Epithelial cell of prostate (primary cell): ENCODE measurements at regions not wholly inside any gene's neighbourhood (a gene's known extent, or its start where the extent isn't known, plus 50 kb on each side); places are given as distances from the start of the nearest gene placed in this dataset.

ENCODE experiments used
- DNase-seq: peaks from one replicate; pipeline ENCODE4 v3.0.0-alpha.2; 2011; ENCODE audit warnings: low read depth, low spot score
- H3K27ac ChIP-seq: fragments of 450-650 bp; 2 replicates; pipeline ENCODE4 v1.5.1; 2017; ENCODE audit warnings: mild to moderate bottlenecking

DNA sequence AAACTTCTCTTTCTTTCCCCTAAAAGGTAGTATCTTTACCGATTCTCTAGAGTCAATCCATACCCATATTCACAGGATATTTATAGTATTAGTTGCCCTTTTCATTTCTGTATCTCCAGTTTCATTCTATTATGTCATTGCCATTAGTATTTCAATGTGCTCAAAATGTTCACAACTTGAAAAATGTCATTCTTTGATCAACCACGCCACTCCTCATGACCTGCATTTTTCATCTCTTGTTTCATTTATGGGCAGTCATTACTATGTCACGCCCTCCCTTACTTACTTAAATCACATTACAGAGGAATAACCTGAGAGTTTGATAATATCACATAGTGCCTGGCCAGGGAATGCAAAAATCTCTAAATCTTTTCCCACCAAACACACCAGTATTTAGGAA lies 427.3 kb upstream of the GJE1 start:
- no peak overlapping the region for H3K27ac ChIP-seq
- DNase-seq: no peak

DNA sequence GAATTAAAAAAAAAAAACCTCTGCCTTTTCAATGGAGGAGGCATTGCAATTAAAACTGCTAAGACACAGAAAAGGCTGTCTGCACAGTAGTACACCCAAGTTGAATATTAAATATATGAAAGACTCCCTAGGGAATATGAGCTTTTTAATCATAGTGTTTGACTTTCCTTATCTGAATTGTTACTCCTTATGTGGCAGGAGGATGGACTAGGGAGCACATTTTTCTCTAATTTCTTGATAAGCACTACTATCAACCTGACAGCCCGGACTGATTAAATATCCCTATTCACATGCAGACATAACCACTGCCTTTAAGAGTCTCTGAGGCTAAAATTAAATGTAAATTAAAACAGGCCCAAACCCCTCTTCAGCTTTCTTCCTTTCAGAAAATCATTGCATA lies 428.6 kb upstream of the GJE1 start:
- no peak for DNase-seq
- H3K27ac ChIP-seq: no peak overlapping the region

DNA sequence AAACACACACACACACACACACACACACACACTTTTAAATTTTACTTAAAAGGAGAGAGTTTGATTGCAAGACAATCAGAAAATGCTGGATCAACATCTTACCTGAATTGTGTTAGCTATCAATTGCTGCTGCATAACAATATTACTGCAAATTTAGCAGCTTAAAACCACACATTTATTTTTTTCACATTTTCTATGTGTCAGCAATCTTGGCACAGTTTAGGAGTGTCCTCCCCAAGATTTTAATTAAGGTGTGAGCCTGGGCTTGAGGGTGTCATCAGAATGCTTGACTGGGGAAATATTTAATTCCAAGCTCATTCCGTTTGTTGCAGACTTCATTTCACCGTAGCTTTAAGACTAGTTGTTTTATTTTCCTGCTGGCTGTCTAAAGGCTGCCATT lies 431.0 kb upstream of the GJE1 start:
- no peak for DNase-seq
- no peak overlapping the region for H3K27ac ChIP-seq

DNA sequence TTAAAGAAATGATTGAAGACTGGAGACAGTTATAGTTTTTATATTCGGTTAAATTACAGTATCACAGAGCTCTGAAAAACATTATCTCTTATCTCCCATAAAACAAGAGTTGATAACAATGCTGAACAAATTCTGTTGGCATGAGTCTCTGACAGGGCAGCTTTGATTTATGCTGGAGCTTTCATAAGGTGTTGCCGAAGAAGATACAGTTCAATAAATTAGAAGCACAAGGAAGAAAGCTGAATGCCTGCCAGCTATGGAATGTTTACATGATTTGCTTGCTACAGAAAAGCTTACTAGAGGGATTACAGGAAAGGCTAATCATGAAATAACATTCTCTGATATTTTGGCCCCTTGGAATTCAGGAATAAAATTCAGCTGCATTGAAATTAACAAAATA lies 431.9 kb upstream of the GJE1 start:
- DNase-seq: no peak
- no peak overlapping the region for H3K27ac ChIP-seq

DNA sequence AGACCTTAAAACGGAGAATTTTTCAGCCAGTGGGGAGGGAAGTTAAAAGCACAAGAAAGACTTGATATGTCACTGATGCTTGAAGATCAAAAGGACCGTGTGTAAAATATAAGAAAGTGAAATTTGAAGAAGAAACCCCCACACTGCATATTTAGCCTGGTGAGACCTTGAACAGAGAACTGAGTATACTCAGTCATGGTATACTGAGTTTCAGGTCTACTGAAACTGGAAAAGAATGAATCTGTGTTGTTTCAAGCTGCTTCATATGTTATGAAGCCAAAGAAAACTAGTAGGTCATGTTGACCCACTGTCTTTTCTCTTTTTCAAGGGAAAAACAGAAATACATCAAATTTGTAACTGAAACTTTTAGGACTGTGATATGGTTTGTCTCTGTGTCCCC lies 443.8 kb upstream of the GJE1 start:
- H3K27ac ChIP-seq: no peak overlapping the region

DNA sequence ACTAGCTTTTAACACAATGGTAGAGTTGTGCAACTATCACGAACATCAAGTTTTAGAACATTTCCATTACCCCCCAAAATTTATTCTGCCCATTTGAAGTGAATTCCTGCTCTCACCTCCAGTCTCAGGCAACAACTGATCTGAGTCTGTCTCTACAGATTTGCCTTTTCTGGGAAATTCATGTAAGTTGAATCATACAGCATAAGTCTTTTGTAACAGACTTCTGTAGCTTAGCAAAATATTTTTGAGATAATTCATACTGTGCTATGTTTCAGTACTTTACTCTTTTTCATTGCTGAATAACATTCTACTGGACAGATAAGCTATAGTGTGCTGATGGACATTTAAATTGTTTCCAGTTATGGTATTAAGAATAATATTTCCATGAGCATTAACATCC lies 447.3 kb upstream of the GJE1 start:
- H3K27ac ChIP-seq: no peak overlapping the region
- no peak for DNase-seq

More for the DNA sequence above, 443.8 kb upstream of the GJE1 start:
- no peak for DNase-seq

DNA sequence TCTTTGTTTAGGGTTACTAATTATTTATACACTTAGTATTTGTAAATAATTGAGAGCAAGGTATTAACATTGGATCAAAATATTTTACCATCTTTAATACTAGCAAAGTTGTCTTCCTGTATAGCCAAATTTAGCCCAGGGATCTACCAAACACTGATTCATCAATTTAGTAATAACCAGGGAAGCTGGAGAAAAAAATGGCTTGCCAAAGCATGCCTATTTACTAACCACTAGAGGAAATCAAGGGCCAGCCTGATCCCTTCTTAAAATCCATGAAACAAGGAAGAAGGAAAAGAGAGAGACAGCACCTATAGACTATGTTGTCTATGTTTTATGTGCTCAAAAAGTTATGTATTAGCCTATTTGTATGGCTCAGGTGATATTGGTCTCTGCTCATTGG lies 450.3 kb upstream of the GJE1 start:
- no peak for DNase-seq
- H3K27ac ChIP-seq: no peak overlapping the region

DNA sequence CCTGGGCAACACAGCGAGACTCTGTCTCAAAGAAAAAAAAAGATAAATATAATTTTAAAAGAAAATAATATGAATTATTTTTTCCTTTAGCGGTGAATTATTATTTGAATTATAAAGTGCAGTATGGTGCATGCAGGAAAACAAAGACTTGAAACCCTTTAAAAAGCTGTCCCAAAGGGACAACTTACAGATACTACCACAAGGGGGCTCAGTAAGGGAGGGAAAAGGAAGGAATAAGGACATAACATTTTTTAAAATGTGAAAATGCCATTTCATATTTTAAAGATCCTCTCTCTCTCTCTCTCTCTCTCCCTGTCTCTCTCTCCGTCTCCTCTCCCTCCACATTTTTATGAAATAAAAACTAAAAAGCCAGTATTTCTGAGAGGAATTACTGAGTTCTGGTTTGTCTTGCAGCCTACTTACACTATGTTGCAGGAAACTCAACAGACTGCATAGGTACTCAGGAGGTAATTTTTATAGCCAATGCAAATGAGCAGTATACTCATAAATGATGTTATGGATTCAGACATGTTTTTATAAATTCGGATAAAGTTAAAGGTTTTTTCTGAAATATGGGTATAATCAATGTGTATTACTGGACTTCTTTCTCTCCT lies 455.0 kb upstream of the GJE1 start:
- no peak overlapping the region for H3K27ac ChIP-seq
- DNase-seq: no peak

DNA sequence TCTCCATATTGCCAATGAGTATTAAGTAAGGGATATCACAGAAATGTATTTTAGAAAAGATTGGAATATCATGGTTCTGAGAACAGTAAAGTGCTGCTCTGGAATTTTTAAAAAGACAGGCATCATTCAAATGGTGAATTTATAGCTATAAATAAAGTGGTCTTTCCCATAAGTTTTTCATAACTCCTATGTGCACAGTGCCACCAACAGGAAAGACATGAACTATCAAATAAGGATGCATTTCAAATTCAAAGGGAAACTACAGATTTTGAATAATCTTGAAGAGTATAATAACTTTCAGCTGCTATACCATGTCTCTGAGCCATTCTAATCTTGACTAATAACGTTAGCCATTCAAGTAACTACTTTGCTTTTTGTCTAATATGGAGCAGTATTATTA lies 456.8 kb upstream of the GJE1 start:
- no peak for DNase-seq
- H3K27ac ChIP-seq: no peak overlapping the region

DNA sequence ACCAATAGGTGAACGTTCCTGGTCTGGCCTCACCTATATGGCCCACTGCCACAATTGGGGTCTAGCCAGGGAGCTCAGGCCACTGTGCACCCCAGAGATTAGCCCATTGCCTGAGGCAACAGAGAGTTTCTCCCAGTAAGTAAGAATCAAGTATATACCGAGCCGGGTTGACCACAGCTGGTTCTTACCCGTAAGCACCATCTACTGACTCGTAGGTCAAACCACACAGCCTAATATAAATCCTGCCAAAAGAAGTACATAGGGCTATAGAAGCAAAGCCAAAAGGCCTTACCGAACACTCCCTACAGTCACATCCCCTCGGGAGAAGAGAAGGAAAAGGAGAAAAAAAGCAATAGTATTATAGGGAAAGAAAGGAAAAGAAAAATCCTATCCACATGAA lies 463.6 kb upstream of the GJE1 start:
- H3K27ac ChIP-seq: no peak overlapping the region
- DNase-seq: no peak

DNA sequence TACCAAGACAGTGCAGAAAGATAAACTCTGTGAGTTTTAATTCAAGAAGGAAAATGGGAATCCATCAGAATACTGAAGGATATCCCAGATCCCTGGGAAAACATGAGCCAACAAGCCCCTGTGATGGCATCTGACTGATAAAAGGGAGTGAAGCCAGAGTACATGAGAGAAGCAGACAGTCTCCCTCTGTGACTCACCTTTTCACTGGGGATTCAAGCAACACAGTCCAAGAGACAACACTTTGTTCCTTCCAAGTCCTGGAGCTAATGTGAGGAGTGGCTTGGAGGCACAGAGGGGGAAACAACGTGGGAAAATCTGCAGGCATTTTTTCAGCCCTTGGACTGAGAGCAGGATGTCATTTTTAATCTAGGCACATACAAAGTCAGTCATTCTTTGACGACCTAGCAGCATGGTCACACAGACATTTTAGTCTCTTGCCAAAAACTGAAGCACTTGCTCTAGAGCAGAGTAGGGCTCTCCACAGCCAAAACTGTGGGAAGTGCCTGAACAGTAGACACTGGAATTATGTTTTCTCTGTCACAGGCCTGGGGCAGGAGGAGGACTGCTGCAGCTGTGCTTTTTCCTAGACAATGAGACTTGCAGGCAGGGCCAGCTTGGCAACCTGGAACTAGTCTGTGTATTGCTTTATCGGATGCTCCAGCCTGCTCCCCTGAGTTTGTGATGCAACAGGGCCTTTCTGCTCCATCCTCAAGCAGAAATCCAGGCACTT lies 465.0 kb upstream of the GJE1 start:
- H3K27ac ChIP-seq: peak overlapping the region; percentile 14
- peak; percentile 24 for DNase-seq

DNA sequence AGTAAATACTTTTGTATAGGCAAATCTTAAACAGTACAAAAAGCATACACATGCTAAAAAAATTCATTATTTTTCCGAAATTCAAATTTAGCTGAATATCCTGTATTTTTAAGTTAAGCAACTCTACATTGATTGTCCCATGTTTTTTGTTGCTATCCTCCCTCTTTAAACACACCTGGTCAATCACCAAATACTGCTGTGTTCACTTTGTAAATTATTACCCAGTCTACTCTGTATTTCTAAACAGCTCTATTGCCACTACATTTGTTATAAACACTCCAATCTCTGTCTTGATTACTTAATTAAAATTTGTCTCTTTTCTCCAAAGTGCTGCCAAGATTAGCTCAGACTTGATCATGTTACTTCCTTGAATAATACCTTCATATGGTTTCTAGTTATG lies 466.5 kb upstream of the GJE1 start:
- DNase-seq: no peak
- H3K27ac ChIP-seq: no peak overlapping the region

DNA sequence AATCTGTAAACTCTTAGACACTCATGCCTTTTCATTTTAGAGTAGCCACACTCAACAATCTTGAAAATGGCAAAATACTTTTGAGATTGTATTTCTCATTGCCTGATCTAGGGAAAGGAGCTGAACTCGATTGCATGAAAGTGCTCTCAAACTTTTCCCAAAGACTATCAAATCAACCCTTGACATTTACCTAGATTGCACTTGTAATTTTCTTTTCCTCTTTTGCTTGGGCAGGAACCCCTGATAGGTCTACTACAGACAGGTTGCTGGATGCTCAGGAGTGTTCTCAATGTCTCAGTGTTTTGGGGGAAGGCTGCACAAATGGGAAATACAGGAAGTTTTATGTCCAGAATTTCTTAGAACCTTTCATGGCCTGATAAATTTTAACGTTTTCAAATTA lies 468.0 kb upstream of the GJE1 start:
- DNase-seq: no peak

DNA sequence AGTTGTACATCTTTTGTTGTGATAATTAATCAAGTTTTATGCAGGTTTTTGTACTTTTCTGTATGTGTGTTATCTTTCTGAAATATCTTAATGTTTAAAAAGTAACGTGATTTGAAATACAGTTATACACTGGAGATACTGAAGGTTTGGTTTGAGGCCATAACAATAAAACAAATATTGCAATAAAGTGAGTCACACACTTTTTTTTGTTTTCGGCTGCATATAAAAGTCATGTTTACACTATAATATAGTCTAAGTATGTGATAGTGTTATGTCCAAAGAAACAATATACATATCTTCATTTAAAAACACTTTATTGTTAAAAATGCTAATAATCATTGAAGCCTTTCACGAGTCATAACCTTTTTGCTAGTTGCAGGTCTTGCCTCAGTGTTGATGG lies 473.1 kb upstream of the GJE1 start:
- H3K27ac ChIP-seq: no peak overlapping the region
- no peak for DNase-seq

More for the DNA sequence above, 468.0 kb upstream of the GJE1 start:
- no peak overlapping the region for H3K27ac ChIP-seq

DNA sequence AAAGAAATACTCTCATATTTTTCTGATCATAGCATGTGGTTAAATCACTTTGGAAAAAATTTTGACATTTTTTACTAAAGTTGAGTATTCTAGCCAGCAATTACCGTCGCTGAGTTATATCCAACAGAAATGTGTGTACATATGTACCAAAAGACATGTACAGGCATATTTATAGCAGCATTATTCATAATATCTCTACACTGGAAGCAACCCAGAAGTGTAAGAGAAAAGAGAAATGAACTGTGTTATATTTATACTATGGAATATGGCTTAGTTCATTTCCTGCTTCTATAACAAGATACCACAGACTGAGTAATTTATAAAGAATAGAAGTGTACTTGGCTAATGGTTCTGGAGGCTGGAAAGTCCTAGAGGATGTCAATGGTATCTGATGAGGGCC lies 474.0 kb upstream of the GJE1 start:
- H3K27ac ChIP-seq: no peak overlapping the region
- DNase-seq: no peak

DNA sequence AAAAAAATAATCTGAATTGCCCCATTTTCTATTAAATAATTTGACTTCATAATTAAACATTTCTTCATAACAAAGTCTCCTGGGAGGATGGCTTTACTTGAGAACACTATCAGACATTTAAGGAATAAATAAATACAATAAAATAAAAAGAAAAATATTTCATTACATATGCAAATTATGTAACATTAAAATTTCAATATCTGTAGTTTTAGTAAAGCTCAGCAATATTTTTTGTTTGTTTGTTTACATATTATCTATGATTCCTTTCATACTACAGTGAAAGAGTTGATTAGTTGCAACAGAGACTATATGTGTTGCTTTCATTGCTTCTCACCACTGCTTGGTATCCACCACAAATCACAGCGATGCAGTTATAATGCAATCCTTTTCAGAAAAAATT lies 474.9 kb upstream of the GJE1 start:
- no peak for DNase-seq
- no peak overlapping the region for H3K27ac ChIP-seq

DNA sequence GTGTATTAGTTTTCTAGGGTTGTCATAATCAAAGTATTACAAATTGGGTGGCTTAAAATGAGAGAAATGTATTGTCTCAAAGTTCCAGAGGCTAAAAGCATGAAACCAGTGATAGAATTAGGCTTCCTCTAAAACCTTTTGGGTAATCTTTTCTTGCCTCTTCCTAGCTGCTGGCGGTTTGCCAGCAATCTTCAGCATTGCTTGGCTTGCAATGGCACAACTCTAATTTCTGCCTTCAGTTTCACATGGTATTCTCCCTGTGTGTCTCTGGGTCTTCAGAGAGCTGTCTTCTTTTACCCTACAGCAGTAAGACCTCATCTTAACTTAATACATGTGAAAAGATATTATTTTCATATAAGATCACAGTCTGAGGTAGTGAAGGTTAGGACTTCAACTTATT lies 479.1 kb upstream of the GJE1 start:
- H3K27ac ChIP-seq: no peak overlapping the region
- no peak for DNase-seq

DNA sequence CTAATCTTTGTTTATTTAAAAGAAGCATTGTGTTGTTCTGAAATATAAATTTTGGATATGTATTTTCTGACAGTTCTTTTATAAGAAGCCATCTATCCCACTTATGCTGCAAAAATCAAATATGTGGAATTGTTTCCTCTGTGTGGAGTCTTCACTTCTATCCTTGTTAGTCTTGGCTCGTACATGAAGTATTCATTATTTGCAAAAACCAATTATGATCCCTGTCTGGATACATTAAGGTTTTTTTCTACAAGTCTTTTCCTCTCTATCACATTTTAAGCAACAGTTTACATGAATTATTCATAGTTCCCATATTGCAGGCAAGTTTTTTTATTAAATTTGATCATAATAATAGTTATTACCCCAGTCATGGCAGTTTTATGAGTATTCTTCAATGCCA lies 490.8 kb upstream of the GJE1 start:
- no peak overlapping the region for H3K27ac ChIP-seq
- no peak for DNase-seq

DNA sequence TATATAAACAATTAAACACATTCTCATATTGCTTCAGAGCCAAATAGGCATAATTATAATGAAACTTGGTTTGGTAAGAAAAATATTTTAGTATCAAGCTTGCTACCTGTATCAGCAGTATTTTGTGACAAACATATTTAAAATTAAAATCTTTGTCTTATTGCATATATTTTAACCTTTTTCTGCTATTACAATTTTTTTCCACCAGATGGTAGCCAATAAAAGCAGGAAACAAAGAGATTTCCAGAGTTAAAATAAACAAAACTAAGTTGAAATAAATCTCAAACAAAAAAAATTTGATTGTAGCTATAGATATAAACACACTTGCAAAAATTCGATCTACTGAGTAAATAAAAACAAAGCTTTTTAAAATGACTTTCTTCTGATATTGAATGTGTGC lies 491.3 kb upstream of the GJE1 start:
- DNase-seq: no peak
- no peak overlapping the region for H3K27ac ChIP-seq

DNA sequence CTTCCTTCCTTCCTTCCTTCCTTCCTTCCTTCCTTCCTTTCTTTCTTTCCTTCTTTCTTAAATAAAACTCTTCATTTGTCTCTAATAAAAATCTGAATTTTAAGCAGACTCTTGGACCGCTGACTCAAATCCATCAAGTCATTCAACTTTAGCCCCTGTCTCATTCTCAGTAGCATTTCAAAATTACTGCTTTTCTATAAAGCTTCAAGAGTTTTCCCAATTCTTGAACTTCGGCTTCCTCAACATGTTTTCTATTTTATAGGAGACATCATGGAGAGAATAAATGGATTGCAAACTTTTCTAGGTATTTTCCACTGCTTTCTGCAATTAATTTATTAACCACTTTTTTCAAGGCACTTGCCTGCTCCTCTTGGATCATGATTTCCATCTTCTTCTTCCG lies 497.1 kb upstream of the GJE1 start:
- no peak for DNase-seq
- no peak overlapping the region for H3K27ac ChIP-seq

DNA sequence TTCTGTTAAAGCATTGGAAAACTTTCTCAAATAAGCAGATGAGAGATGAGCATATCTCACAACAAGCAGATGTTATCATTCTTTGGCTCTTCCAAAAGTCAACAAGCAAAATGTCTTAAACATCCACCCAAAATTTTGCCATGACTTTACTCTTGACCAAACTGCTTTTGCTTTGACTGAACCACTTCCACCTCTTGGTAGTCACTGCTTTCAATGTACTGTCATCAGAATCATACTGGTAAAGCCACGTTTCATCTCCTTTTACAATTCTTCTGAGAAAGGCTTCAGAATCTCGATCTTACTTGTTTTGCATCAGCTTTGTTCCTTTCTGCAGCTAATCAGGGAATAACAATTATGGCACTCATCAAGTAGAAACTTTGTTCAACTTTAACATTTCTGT lies 498.5 kb upstream of the GJE1 start:
- DNase-seq: no peak
- no peak overlapping the region for H3K27ac ChIP-seq

DNA sequence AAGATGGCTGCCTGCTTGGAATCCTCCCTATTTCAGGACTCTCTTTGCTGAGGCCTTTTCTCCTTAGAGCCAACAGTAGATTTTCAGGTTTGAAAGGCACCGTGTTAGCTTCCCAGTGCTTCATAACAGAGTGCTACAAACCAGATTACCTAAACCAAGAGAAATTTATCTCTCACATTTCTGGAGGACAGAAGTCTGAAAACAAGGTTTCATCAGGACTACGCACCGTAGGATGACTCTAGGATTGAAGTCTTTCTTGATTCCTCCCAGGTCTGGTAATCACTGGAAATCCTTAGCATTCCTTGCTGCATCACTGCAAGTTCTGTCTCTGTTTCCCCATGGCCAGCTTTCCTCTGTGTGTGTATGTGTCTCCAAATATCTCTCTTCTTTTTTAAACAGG lies 508.4 kb upstream of the GJE1 start:
- DNase-seq: no peak
- no peak overlapping the region for H3K27ac ChIP-seq
